Fibroblast of skin of scalp (primary cell): ENCODE measurements at regions not wholly inside any gene's neighbourhood (a gene's known extent, or its start where the extent isn't known, plus 50 kb on each side); places are given as distances from the start of the nearest gene placed in this dataset.
A peak's percentile ranks its signal among the peaks of the same experiment; 100 is the strongest.

Experiments
- DNase-seq: peaks from one replicate; pipeline ENCODE4 v3.0.0-alpha.2; 2013

DNA sequence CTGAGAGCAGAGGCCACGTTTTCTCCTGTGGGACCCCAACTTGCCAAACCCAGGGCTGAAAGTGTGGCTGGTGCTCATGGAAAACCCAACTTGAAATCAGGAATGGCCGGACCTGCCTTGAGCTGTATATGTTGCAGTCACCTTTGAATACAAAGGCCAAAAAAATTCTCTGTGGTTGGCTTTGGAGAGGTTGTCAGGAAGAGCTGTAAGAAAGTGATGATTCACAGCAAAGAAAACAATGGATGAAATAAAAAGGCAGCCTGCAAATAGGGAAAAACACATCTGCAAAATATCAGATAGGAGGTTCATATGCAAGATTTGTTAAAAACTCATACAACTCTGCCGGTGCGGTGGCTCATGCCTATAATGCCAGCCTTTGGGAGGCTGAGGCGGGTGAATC is 715.8 kb downstream of the UQCRFS1 start:
- peak; percentile 11 for DNase-seq

DNA sequence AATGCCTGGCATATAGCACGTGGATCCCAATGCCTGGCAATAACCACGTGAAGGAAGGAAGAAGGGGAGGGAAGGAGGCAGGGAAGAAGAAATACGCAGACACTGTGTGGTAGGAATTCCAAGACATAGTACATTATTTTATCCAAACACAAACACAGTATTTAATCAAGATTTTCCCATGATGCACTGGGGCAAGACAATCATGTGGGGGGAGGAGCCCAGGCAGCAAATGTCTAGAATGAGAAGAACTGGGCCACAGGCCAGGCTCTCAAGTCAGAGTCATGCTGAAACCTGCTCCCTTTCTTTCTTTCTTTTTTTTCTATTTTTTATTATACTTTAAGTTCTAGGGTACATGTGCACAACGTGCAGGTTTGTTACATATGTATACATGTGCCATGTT is 717.9 kb downstream of the UQCRFS1 start:
- DNase-seq: no peak

DNA sequence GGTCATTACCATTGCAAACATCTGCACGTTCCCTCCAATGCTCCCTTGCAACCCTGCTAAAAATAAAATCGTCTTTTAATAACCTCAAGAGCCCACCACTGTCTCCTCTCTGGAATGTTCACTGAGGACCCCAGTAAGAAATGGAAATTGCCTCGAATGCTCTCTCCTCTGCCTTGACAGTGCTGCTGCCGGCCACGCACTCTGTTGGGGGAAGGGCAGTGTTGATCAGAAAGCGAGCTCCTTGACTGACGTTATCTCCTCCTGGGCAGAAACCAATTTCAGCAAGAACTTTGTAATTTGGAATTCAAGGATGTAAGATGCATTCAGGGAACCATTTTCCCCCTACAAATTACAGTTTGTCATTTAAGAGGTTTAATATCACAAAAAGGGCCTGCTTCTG is 718.5 kb downstream of the UQCRFS1 start:
- no peak for DNase-seq

DNA sequence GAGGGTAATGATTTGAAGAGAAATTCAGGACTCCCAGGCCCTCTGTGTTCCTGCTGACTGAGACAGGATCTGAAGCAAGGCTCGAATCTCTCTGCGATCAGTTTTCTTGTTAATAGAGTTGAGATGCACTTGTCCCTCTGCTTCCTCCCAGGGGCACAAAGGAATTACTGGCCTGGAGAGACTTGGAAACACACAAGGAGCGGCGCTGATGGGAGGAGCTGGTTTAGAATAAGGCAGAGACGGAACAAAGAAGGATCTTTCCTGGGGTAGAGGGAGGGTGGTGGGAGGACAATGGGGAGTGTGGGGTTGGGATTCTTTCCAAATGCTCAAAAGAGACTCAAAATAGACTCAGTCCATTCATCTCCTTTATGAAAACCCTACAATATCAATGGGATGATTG is 719.1 kb downstream of the UQCRFS1 start:
- DNase-seq: no peak

DNA sequence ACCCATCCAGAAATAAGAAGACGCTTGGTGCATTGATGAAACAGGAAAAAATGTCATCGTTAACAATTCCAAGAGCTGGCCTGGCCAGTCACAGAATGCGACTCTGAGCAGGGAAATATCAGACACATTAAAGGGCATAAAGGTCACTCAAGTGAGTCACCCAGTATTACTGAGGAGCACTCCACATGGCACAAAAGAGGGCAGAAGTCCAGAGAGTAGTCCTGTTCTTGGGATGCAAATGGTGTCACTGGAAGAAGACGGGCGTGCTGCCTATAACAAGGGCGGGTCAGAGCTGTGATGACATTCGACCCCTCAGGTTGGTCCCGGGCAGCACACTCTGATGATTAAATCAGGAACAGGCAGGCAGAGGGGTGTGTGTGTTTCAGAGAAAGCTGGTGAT is 720.3 kb downstream of the UQCRFS1 start:
- DNase-seq: no peak

DNA sequence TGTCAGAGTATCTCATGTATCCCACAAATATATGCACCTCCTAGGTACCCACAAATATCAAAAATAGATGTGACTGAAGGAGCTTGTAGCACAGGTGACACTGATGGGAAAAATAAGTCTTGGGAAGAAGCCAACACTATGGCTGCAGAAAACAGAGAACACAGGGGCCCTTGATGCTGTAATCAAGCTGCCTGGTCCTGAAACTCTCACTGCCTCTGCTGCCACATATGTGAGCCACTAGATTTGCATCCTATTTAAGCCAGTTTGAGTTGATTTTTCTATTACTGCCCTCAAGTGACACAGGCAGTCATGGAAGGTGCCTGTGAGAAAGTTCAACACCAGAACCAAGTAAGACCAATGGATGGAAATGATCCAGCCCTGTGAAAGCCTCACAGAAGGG is 720.8 kb downstream of the UQCRFS1 start:
- no peak for DNase-seq

DNA sequence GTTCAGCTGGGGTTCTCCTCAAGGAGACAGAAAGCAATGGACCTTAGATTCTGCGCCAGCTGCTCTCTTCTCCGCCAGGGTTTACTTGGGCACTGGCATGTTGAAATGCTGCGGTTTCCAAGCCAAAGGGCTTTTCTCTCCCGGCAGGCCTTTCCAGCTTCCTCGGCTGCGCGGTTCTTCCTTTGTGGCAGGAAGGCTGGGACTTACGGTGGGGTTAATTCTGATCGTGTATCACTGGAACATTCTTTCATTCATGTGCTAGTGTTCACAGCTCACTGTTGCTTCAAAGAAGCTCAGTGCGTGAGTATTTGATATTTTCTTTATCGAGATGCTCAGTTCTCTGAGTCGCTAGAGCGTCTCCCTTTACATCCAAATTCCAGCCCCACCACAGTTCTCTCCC is 723.2 kb downstream of the UQCRFS1 start:
- DNase-seq: no peak

DNA sequence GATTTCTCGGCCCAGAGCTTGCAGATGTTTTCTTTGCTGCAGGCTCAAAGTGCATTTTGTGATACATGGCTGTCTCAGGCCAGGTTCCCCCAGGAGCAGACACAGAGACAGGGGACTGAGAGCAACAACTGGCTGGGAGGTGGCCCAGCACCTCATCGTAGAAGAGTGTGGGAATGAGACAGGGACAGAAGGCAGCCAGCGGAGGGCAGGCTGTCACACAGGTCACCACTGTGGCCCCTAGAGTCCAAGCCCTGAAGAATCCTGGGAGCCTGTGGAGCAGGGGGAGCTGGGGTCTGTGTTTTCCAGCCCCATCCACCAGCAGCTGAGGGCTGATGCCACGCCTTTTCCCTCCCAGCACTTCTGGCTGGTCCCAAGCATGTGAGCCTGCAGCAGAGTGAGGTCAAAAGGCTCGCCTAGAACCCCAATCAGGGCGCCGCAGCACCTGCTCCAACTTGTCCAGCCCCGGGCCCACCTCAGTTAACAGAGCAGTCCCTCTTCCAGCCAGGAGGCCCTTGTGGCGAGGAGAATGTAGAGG is 723.8 kb downstream of the UQCRFS1 start:
- DNase-seq: no peak

DNA sequence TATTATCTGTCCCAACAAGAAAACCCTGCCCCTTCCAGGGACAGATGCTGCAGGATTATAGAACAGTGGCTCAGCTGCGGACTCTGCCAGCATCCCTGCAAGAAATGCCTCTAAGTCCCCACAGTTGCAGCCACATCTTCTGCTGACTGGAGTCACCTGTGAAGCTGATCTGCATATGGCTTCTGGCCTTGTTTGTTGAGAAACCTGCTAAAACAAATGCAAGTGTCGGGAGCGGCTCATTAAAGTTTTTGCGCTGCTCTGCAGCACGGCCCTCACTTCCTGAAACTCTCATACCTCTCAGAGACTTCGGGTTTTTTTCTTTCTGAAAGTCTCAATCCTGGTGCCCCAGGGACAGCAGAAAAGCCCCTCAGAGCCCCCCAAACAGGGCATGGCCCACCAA is 725.0 kb downstream of the UQCRFS1 start:
- no peak for DNase-seq

DNA sequence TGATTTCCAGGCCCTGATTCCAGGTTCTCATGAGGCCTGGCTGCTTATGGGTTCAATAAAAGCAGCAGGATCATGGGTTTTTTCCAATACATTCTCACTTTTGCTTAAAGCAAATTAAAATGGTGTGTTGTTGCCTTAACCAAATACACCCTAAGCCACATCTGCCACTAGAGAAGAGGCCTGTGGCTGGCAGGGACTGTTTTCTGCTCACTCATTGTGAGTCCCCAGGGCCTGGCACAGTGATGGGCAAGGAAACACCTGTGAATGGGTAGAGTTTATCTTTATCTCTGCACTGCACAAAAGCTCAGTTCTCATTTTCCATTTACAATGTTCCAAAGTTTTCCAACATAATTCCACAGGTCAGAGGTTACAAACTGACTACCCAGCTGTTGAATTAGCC is 726.0 kb downstream of the UQCRFS1 start:
- DNase-seq: no peak

DNA sequence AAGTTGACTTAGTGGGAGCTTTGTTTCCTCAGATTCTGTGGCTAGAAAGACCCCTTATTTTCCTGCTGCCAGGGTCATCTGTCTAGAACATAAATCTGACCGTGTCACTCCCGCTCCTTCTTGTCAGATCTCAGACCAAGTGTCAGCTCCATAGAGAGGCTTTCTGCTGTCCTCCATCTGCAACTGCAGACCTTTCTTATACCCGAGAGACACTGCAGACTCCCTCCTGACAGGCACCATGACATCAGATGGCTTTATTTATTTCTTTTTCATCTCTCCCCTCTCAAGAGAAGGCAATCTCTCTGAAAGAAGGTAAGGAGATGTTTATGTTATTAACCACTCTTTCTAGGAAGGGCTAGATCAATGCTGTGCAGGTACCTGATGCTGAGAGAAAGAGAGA is 726.5 kb downstream of the UQCRFS1 start:
- no peak for DNase-seq

DNA sequence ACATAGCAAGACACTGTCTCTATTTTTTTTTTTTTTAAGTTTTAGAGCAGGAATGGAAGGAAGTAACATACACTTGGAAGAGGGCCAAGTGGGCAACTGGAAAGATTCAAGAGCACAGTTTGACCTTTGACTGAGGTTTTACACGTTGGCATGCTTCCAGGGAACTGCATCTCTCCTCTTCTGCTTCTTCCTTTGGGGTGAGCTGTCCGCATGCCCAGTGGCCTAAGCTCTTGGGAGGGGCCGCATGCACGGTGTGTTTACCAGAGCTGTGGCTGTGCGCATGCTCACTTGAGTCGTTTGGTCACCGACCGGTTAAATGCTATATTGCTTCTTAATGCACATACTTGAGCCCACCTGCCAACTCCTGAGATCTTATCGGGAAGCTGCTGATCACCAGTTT is 727.7 kb downstream of the UQCRFS1 start:
- no peak for DNase-seq

DNA sequence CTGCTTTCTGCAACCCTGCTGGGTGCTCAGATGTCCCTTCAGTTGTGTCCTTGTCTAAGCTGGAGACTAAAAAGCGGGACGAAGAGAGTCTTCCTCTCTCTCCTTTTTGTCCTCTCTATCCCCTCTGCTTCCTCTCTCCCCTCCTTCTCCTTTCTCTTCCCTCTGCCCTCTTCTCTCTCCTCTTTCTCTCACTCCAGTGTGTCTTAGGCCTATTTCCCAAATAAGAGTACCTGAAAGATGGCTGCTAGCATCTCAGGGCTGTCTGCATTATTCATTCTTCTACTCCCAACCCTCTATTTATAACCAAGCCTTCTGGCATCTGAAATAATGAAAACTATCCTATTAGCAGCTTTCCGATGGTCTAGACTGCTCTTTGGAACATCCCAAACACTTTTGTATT is 729.8 kb downstream of the UQCRFS1 start:
- no peak for DNase-seq

DNA sequence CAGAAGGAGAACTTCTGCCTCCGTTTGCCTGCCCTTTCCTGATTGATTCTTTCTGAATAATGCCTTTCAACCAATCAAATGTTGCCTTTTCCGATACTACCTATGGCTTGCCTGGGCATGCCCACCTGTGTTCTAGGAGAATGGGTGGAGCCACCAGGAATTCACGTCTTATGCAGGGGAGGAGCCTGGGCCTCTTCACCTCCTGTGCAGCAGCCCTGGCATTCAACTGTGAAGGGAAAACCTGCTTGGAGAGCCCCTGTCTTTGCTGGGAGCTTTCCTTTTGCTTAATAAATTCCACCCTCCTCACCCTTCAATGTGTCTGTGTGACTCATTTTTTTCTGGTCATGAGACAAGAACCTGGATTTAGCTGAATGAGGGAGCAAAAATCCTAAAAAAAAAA is 730.7 kb downstream of the UQCRFS1 start:
- no peak for DNase-seq

DNA sequence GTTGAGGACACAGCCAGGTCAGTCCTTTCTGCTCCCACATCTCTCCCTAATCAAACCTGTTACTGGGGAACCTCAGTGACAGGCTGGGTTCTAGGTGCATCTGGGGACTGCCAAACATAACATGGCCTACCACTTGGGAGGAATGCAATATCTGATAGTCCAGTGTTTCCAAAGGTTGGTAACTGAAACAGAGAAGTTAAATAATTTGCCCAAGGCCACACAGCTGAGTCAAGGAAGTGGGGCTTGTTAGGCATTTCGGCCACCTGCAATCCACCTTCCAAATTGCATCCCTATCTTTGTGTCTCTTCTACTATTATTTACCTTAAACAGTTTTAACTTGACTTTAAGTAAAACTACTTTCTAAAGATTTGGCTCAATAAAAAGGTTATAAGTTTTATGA is 731.3 kb downstream of the UQCRFS1 start:
- DNase-seq: no peak

DNA sequence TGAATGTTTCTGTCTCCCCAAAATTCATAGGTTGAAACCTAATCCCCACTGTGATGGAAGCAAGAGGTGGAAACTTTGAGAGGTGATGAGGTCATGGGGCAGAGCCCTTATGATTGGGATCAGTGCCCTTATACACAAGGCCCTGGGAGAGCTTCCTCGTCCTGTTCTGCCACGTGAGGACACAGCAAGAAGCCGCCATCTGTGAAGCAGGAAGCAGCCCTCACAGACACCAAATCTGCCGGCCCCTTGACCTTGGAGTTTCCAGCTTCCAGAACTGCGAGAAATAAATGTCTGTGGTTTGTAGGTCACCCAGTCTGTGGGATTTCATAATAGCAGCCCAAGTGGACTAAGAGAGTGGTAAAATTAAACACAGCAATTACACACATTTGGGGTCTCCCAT is 737.4 kb downstream of the UQCRFS1 start:
- peak; percentile 7 for DNase-seq

DNA sequence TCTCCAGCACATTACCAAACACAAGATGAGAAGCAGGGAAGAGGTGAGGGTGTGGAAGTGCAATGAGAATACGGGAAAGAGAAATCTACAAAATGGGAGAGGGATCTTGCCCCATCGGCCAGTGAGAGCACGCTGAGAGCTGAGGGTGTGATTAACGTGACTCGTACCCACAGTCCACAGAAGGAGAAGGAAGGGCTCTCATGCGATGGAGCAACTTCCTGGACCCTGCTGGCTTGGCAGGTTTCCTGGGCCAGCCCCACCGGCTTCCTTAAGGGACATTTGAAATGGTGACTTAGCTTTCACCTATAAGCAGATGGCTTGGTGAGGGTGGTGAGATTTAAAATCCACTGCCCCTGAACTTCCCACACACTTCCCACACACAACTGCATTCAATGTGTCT is 740.1 kb downstream of the UQCRFS1 start:
- DNase-seq: peak; percentile 34

DNA sequence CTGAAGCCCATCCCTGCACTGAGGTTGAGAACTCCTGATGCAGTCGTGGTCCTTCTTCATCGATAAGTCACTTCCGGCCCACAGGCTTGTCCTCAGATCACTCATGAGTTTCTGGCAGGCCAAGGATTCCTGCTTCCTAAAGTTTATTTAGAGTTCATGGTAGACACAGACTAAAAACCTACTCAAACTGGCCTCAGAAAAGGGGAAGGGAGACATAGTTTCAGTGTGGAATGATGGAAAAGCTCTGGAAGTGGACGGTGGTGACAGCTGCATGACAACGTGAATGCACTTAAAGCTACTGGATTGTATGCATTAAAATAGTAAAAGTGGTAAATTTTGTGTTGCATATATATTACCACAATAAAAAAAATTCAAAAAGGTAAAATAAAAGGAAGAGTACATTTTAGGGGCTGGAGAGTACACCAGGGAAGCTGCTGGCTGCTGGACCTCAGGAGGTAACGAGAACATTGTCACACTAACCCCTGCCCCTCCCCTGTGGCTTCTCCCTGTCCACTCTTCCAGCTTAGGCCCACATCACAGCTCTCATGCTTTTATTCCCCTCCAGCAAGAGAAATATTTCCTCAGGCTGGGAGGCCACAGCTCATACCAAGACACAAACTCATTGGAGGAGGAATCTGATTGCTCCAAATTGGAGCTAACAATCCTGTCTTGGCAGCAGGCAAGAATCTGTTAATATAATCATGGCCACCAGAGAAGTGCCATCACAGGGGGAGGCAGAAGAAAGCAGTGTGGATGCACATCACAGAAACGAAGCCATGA is 741.0 kb downstream of the UQCRFS1 start:
- DNase-seq: peak; percentile 75

DNA sequence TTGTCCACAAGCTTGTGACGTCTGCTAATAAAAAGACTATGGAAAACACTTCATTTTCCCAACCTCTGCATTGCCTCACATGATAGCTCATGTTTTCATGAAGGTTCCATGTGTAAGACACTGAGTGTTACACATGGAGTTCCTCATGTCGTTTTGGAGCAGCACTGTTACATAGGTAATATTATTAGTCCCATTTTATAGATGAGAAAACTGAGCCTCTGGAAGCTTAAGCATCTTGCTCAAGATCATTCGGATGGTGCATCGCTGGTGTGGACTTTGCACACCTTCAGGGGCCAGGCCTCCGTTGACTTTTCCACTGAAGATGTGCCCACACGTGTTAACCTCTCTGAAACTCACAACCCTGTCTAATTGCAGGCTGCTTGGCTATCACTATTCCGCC is 743.4 kb downstream of the UQCRFS1 start:
- no peak for DNase-seq

DNA sequence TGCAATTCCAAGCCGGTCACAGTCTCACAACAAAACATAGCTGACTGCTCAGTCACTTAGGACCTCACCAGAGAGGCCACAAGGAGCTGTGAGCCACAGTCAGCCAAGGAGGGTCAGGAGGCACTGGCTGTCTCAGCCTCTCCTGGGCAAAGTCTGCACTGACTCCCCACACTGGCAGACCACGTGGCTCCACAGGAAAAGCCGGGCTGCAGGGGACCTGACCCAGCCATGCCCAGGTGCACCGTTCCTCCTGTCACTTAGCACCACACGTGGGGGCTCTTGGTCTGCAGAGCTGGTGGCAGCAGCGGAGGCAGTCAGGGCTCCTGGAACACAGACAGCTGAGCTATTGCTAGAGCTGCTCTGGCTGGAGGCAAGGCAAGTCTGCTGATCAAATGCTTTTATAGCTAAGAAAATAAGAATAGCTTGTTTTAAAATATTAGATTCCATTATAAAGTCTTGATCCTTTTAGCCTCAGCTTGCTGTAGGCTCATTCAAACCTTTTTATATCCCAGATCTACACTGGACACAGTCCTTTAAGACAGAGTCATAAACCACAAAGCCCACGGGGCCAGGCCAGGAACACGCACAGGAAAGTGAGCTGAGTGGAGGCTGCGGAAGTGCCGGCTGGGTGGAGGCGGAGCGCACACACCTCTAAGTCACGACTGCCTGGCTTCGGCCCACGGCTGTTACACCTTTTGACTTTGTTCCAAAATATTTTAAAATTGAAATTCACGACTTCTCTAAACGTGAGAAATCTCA is 744.1 kb downstream of the UQCRFS1 start:
- peak; percentile 72 for DNase-seq

DNA sequence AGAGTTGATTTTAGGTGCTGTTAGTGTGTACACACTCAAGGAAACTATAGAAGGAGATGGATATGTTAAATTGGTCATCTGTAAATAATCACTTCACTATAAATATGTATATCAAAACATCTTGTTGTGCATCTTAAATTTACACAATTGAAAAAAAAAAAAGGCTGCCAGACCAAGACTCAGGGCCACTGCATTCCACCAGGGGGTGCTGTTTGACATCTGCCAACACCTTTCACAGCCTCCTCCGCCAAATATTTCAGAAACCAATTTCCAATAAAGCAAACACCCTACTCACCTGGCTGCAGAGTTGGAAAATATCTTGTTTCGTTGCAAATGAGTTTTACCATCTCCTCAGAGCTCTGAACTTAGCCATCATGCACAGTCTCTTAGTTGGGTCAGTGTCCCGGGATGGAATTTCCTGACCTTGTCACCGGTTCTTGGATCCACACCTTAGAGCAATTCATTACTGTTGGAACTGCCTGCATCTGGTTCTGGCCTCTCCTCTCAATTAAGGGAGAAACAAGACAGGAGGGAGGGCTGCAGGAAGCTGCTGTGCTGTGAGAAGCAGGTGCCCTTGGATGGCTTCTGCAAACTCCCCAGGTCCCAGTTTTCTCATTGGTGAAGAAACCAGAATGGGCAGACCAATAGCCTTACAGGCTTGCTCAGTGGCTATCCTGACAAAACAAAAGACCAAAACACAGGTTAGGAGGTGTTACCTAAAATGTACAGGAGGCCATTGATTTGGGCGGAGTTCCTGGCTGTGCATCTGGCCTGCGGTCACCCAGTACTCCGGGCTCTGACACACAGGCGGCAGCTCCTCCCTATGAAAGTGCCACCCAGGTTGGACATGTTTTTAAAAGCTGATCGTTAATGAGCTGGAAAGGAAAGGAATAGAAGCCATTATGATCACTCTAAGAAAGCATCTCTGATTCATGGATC is 746.6 kb downstream of the UQCRFS1 start:
- peak; percentile 53 for DNase-seq

DNA sequence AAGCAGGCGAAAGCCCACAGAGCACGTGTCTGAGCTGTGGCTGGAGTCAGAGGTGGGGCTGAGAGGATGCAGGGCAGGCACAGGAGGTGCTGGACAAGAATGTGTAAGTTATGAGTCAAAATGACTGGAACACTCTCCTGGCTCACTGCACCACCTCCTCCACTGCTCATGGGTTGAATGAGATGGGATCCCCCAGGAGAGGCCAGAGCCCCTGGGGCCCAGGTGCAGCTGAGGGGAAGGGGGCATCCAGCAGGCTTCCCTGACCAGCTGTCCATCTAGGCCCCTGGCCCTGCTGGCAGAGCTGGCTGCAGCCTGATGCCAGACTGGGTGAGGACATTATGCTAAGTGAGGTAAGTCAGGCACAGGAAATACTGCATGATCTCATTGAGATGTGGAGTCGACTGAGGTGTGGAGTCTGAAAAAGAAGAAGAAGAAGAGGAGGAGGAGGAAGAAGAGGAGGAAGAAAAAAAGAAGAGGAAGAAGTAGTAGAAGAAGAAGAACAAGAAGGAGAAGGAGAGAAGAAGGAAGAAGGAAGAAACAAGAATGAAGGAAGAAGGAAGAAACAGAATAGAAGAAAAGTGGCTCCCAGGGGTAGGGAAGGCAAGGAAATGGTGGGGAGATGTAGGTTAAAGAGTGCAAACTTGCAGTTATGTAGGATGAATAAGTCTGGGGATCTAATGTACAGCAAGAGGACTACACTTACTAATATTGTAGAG is 747.4 kb downstream of the UQCRFS1 start:
- DNase-seq: peak; percentile 4
